HUES48 (cell line): ENCODE measurements at regions not wholly inside any gene's neighbourhood (a gene's known extent, or its start where the extent isn't known, plus 50 kb on each side); places are given as distances from the start of the nearest gene placed in this dataset.
"Not testable (repeated sequence)": the region's sequence is repeated elsewhere in the genome, so short reads cannot be mapped to it uniquely, and the experiment has no call there.

Source experiments
- H3K27ac ChIP-seq: one replicate; pipeline ENCODE4 v1.7.0; 2013; ENCODE audit warnings: low read depth, low read length, inconsistent platforms
- H3K27me3 ChIP-seq: 2 replicates; pipeline ENCODE4 v1.6.1; 2013; ENCODE audit warnings: mild to moderate bottlenecking, low read length; ENCODE audit not compliant: control insufficient read depth, insufficient read depth
- H3K36me3 ChIP-seq: 2 replicates; pipeline ENCODE4 v1.6.1; 2013; ENCODE audit warnings: low read length; ENCODE audit not compliant: control insufficient read depth, insufficient read depth
- H3K4me1 ChIP-seq: 2 replicates; pipeline ENCODE4 v1.6.1; 2013; ENCODE audit warnings: mild to moderate bottlenecking, low read length; ENCODE audit not compliant: control insufficient read depth, insufficient read depth
- H3K4me3 ChIP-seq: 2 replicates; pipeline ENCODE4 v1.5.1; 2013; ENCODE audit warnings: mild to moderate bottlenecking, low read depth, low read length
- H3K9ac ChIP-seq: 2 replicates; pipeline ENCODE4 v1.6.1; 2013; ENCODE audit warnings: mild to moderate bottlenecking, low read depth, low read length, moderate library complexity
- H3K9me3 ChIP-seq: 2 replicates; pipeline ENCODE4 v1.6.1; 2013; ENCODE audit warnings: low read length; ENCODE audit not compliant: control insufficient read depth, insufficient read depth

- Histone ChIP-seq H3K27ac (no peak overlapping the region), H3K36me3 (no peaks in the 10 kb centered on the region), H3K4me1 (peaks cover 4% of the 10 kb centered on the region; the same call in 1 of the 2 replicates), H3K27me3 (no peaks in the 10 kb centered on the region), H3K4me3 (no peak overlapping the region), H3K9ac (no peak overlapping the region), H3K9me3 (no peaks in the 10 kb centered on the region)
These were observed 242.9 kb upstream of the TMEFF2 start for GRCh38 chr2:192437653-192438052.

- Histone ChIP-seq H3K9me3 (no peaks in the 10 kb centered on the region), H3K27me3 (no peaks in the 10 kb centered on the region), H3K9ac (no peak overlapping the region)
These were observed 229.5 kb upstream of the TMEFF2 start for GRCh38 chr2:192424243-192424642.

GRCh38 chr2:192419786-192420185 lies 225.1 kb upstream of the TMEFF2 start:
- Histone ChIP-seq H3K9ac (no peak overlapping the region), H3K36me3 (no peaks in the 10 kb centered on the region), H3K27ac (no peak overlapping the region), H3K4me3 (no peak overlapping the region), H3K27me3 (no peaks in the 10 kb centered on the region), H3K4me1 (no peaks in the 10 kb centered on the region), H3K9me3 (no peaks in the 10 kb centered on the region)

More at GRCh38 chr2:192424243-192424642, 229.5 kb upstream of the TMEFF2 start:
- Histone ChIP-seq H3K4me1 (no peaks in the 10 kb centered on the region), H3K4me3 (no peak overlapping the region), H3K36me3 (no peaks in the 10 kb centered on the region), H3K27ac (no peak overlapping the region)

GRCh38 chr2:192416060-192416459 lies 221.3 kb upstream of the TMEFF2 start:
- H3K9me3 ChIP-seq, result no peaks in the 10 kb centered on the region
- H3K9ac ChIP-seq, result no peak overlapping the region
- no peaks in the 10 kb centered on the region for H3K36me3 ChIP-seq
- H3K4me3 ChIP-seq, result no peak overlapping the region
- H3K27me3 ChIP-seq, result no peaks in the 10 kb centered on the region
- no peak overlapping the region for H3K27ac ChIP-seq
- H3K4me1 ChIP-seq, result no peaks in the 10 kb centered on the region

GRCh38 chr2:192414794-192415193 lies 220.1 kb upstream of the TMEFF2 start:
- Histone ChIP-seq H3K4me3 (no peak overlapping the region), H3K27ac (no peak overlapping the region), H3K36me3 (no peaks in the 10 kb centered on the region), H3K9ac (no peak overlapping the region), H3K9me3 (no peaks in the 10 kb centered on the region), H3K27me3 (no peaks in the 10 kb centered on the region), H3K4me1 (no peaks in the 10 kb centered on the region)

GRCh38 chr2:192413812-192414681 lies 219.3 kb upstream of the TMEFF2 start:
- Histone ChIP-seq H3K4me1 (no peaks in the 10 kb centered on the region), H3K27ac (no peak overlapping the region), H3K9me3 (no peaks in the 10 kb centered on the region), H3K9ac (no peak overlapping the region), H3K27me3 (no peaks in the 10 kb centered on the region), H3K4me3 (no peak overlapping the region), H3K36me3 (no peaks in the 10 kb centered on the region)

- not testable (repeated sequence) for H3K4me3 ChIP-seq, H3K27ac ChIP-seq, H3K9me3 ChIP-seq, H3K4me1 ChIP-seq, H3K36me3 ChIP-seq, H3K9ac ChIP-seq, H3K27me3 ChIP-seq
These were observed 218.1 kb upstream of the TMEFF2 start for GRCh38 chr2:192412866-192413265.

- no peak overlapping the region for H3K27ac ChIP-seq
- H3K27me3 ChIP-seq, result no peaks in the 10 kb centered on the region
- H3K9ac ChIP-seq, result no peak overlapping the region
- H3K9me3 ChIP-seq, result no peaks in the 10 kb centered on the region
- H3K36me3 ChIP-seq, result no peaks in the 10 kb centered on the region
- 0 out of 2 replicates have a peak, but pooled peaks cover 6% of the 10 kb centered on the region for H3K4me1 ChIP-seq
- H3K4me3 ChIP-seq, result no peak overlapping the region
These were observed 217.7 kb upstream of the TMEFF2 start for GRCh38 chr2:192412394-192412793.

GRCh38 chr2:192411755-192412154 lies 217.0 kb upstream of the TMEFF2 start:
- Histone ChIP-seq H3K4me3 (no peak overlapping the region), H3K27ac (no peak overlapping the region), H3K27me3 (no peaks in the 10 kb centered on the region), H3K4me1 (0 out of 2 replicates have a peak, but pooled peaks cover 6% of the 10 kb centered on the region), H3K9me3 (no peaks in the 10 kb centered on the region), H3K36me3 (no peaks in the 10 kb centered on the region), H3K9ac (no peak overlapping the region)

GRCh38 chr2:192410319-192410718 lies 215.6 kb upstream of the TMEFF2 start:
- no peak overlapping the region for H3K9ac ChIP-seq
- H3K4me1 ChIP-seq, result 0 out of 2 replicates have a peak, but pooled peaks cover 6% of the 10 kb centered on the region
- no peaks in the 10 kb centered on the region for H3K9me3 ChIP-seq
- no peaks in the 10 kb centered on the region for H3K27me3 ChIP-seq
- no peaks in the 10 kb centered on the region for H3K36me3 ChIP-seq
- H3K27ac ChIP-seq, result no peak overlapping the region
- no peak overlapping the region for H3K4me3 ChIP-seq

- no peaks in the 10 kb centered on the region for H3K27me3 ChIP-seq
- no peaks in the 10 kb centered on the region for H3K9me3 ChIP-seq
- no peak overlapping the region for H3K9ac ChIP-seq
- no peaks in the 10 kb centered on the region for H3K36me3 ChIP-seq
- peaks cover 6% of the 10 kb centered on the region; the same call in 1 of the 2 replicates for H3K4me1 ChIP-seq
- no peak overlapping the region for H3K4me3 ChIP-seq
- H3K27ac ChIP-seq, result no peak overlapping the region
These were observed 213.0 kb upstream of the TMEFF2 start for GRCh38 chr2:192407692-192408091.
